RWPE2 (cell line): ENCODE measurements at regions not wholly inside any gene's neighbourhood (a gene's known extent, or its start where the extent isn't known, plus 50 kb on each side); places are given as distances from the start of the nearest gene placed in this dataset.
A peak's percentile ranks its signal among the peaks of the same experiment; 100 is the strongest.

Experiments used
- ATAC-seq: fragments of 200-7000 bp; cut with Tn5 transposase; 3 replicates; pipeline ENCODE4 v1.9.1; 2021; ENCODE audit warnings: low read depth
- DNase-seq: peaks from one replicate; pipeline ENCODE4 v3.0.0-alpha.2; 2020; ENCODE audit warnings: low spot score
- H3K27ac ChIP-seq: fragments of 450-650 bp; 2 replicates; pipeline ENCODE4 v1.5.1; 2017; ENCODE audit warnings: mild to moderate bottlenecking; ENCODE audit not compliant: poor library complexity, severe bottlenecking
- H3K27me3 ChIP-seq: fragments of 250-450 bp; sonication (Bioruptor Pico); 2 replicates; pipeline ENCODE4 v1.5.1; 2021; ENCODE audit warnings: mild to moderate bottlenecking, moderate library complexity; ENCODE audit not compliant: insufficient read depth, poor library complexity, severe bottlenecking
- H3K36me3 ChIP-seq: fragments of 250-450 bp; sonication (Bioruptor Pico); 2 replicates; pipeline ENCODE4 v1.5.1; 2020; ENCODE audit warnings: low read depth, mild to moderate bottlenecking, moderate library complexity
- H3K4me1 ChIP-seq: fragments of 250-450 bp; sonication (Bioruptor Pico); 2 replicates; pipeline ENCODE4 v1.5.1; 2021; ENCODE audit warnings: mild to moderate bottlenecking, moderate library complexity; ENCODE audit not compliant: insufficient read depth, poor library complexity, severe bottlenecking
- H3K4me3 ChIP-seq: fragments of 250-450 bp; sonication (Bioruptor Pico); 2 replicates; pipeline ENCODE4 v1.5.1; 2021; ENCODE audit warnings: mild to moderate bottlenecking, moderate library complexity; ENCODE audit not compliant: severe bottlenecking
- H3K9me3 ChIP-seq: fragments of 250-450 bp; sonication (Bioruptor Pico); 2 replicates; pipeline ENCODE4 v1.5.1; 2021; ENCODE audit warnings: mild to moderate bottlenecking, moderate library complexity; ENCODE audit not compliant: severe bottlenecking
- CTCF ChIP-seq: fragments of 450-650 bp; IDR thresholded peaks from one replicate; pipeline ENCODE4 v1.5.1; 2017; ENCODE audit warnings: mild to moderate bottlenecking, moderate library complexity; ENCODE audit not compliant: poor library complexity, severe bottlenecking

GRCh38 chr13:111418101-111418500 is 97.7 kb downstream of the TEX29 start:
- no peak overlapping the region for H3K27ac ChIP-seq
- no peaks in the 10 kb centered on the region for H3K36me3 ChIP-seq
- ATAC-seq, result no peak
- H3K9me3 ChIP-seq, result no peaks in the 10 kb centered on the region
- H3K27me3 ChIP-seq, result peaks cover 40% of the 10 kb centered on the region
- no peak for TF ChIP-seq CTCF
- no peak for DNase-seq
- no peaks in the 10 kb centered on the region for H3K4me1 ChIP-seq
- H3K4me3 ChIP-seq, result no peak overlapping the region

GRCh38 chr13:111420113-111420876 is 99.9 kb downstream of the TEX29 start:
- no peak overlapping the region for H3K4me3 ChIP-seq
- H3K4me1 ChIP-seq, result peaks cover 5% of the 10 kb centered on the region
- TF ChIP-seq CTCF, result no peak
- H3K36me3 ChIP-seq, result no peaks in the 10 kb centered on the region
- H3K27me3 ChIP-seq, result peaks cover 18% of the 10 kb centered on the region
- no peaks in the 10 kb centered on the region for H3K9me3 ChIP-seq
- ATAC-seq (no peak), DNase-seq (no peak)
- H3K27ac ChIP-seq, result no peak overlapping the region

GRCh38 chr13:111421216-111421615 is 100.8 kb downstream of the TEX29 start:
- no peaks in the 10 kb centered on the region for H3K9me3 ChIP-seq
- H3K27ac ChIP-seq, result no peak overlapping the region
- H3K4me1 ChIP-seq, result peaks cover 5% of the 10 kb centered on the region
- no peak for DNase-seq
- no peak for TF ChIP-seq CTCF
- H3K4me3 ChIP-seq, result no peak overlapping the region
- no peak for ATAC-seq
- peaks cover 13% of the 10 kb centered on the region for H3K27me3 ChIP-seq
- H3K36me3 ChIP-seq, result no peaks in the 10 kb centered on the region

GRCh38 chr13:111422348-111422747 is 101.9 kb downstream of the TEX29 start:
- Histone ChIP-seq H3K27me3 (peaks cover 11% of the 10 kb centered on the region), H3K4me3 (no peak overlapping the region), H3K9me3 (no peaks in the 10 kb centered on the region), H3K27ac (no peak overlapping the region), H3K36me3 (no peaks in the 10 kb centered on the region), H3K4me1 (peaks cover 5% of the 10 kb centered on the region)
- DNase-seq, result no peak
- TF ChIP-seq CTCF, result no peak
- ATAC-seq, result no peak

- H3K4me1 ChIP-seq, result peaks cover 5% of the 10 kb centered on the region
- peaks cover 4% of the 10 kb centered on the region for H3K27me3 ChIP-seq
- ATAC-seq (peak; percentile 52), DNase-seq (no peak)
- H3K4me3 ChIP-seq, result no peak overlapping the region
- no peaks in the 10 kb centered on the region for H3K36me3 ChIP-seq
- no peak overlapping the region for H3K27ac ChIP-seq
- no peak for TF ChIP-seq CTCF
- no peaks in the 10 kb centered on the region for H3K9me3 ChIP-seq
Observed at GRCh38 chr13:111423168-111423785, 102.8 kb downstream of the TEX29 start.
